Ascending aorta (tissue), 2 donors: ENCODE measurements at regions not wholly inside any gene's neighbourhood (a gene's known extent, or its start where the extent isn't known, plus 50 kb on each side); places are given as distances from the start of the nearest gene placed in this dataset.

ENCODE experiments used
- DNase-seq, 2 donors: peaks; one replicate each; pipeline ENCODE4 v3.0.0-alpha.2; 2019; ENCODE audit warnings: low spot score in 2 of 2
- H3K27ac ChIP-seq, 2 donors: fragments of 200-600 bp; sonication (generic); one replicate each; pipeline ENCODE4 v1.5.1; 2016 to 2017; ENCODE audit warnings: mild to moderate bottlenecking in 1 of 2
- H3K27me3 ChIP-seq: fragments of 200-600 bp; sonication (generic); one replicate; pipeline ENCODE4 v1.5.1; 2017
- H3K36me3 ChIP-seq, 2 donors: fragments of 200-600 bp; sonication (generic); one replicate each; pipeline ENCODE4 v1.5.1; 2016
- H3K4me1 ChIP-seq, 2 donors: fragments of 200-600 bp; sonication (generic); one replicate each; pipeline ENCODE4 v1.5.1; 2016 to 2017; ENCODE audit warnings: mild to moderate bottlenecking in 1 of 2
- H3K4me3 ChIP-seq, 2 donors: fragments of 200-600 bp; sonication (generic); one replicate each; pipeline ENCODE4 v1.5.1; 2016 to 2017; ENCODE audit warnings: mild to moderate bottlenecking in 1 of 2
- H3K9me3 ChIP-seq, 2 donors: fragments of 200-600 bp; sonication (generic); one replicate each; pipeline ENCODE4 v1.5.1; 2016
- CTCF ChIP-seq, 3 experiments: fragments of 200-600 bp in 2 of 3; fragments of 450-650 bp in 1 of 3; sonication (generic) in 2 of 3; IDR thresholded peaks; one replicate each; pipeline ENCODE4 v1.5.1; 2016 to 2019; ENCODE audit warnings: antibody characterized with exemption in 3 of 3, mild to moderate bottlenecking in 1 of 3, moderate library complexity in 1 of 3
- intact Hi-C: fragments of 100-400 bp; cut with DNase I; formaldehyde crosslinking; loops from one replicate; pipeline ENCODE4 v1.15.1; 2023

DNA sequence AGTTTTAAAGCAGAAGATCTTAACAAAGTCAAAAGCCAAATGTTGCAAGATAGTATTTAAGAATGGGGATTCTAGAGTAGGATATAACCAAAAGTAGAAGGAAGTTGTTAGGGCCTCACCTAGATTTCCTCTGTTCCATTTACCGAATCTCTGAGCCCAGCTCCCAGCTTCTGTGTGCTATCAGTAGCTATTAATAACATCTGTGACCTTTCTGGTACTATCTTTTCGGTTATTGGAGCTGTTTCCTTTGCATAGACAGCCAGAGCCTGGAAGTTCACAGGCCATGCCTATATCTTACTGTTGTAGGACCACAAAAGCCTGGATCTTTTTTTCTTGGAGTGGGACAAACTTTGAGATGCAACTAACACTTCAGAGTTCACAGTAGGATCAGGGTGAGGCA, 244.2 kb downstream of the PPP1R2C start:
- intact Hi-C loops, result no loop called here
- no peak for TF ChIP-seq CTCF (IDR thresholded peaks at IDR 0.05)

GRCh38 chrX:42531441-42531840, 246.5 kb downstream of the PPP1R2C start:
- intact Hi-C loops, result no loop called here

More for the DNA sequence above, 244.2 kb downstream of the PPP1R2C start:
- H3K36me3 ChIP-seq, result no peaks in the 10 kb centered on the region
- H3K4me1 ChIP-seq, result no peaks in the 10 kb centered on the region
- no peaks in the 10 kb centered on the region for H3K9me3 ChIP-seq
- H3K27ac ChIP-seq, result no peak overlapping the region
- no peaks in the 10 kb centered on the region for H3K27me3 ChIP-seq
- DNase-seq, result no peak
- H3K4me3 ChIP-seq, result no peak overlapping the region

GRCh38 chrX:42530027-42530426, 247.9 kb downstream of the PPP1R2C start:
- no peak for TF ChIP-seq CTCF (IDR thresholded peaks at IDR 0.05)
- Histone ChIP-seq H3K27ac (no peak overlapping the region), H3K4me1 (no peaks in the 10 kb centered on the region), H3K36me3 (no peaks in the 10 kb centered on the region), H3K9me3 (no peaks in the 10 kb centered on the region), H3K27me3 (no peaks in the 10 kb centered on the region), H3K4me3 (no peak overlapping the region)
- intact Hi-C loops, result no loop called here
- DNase-seq, result no peak

More at GRCh38 chrX:42531441-42531840, 246.5 kb downstream of the PPP1R2C start:
- Histone ChIP-seq H3K27me3 (no peaks in the 10 kb centered on the region), H3K4me1 (no peaks in the 10 kb centered on the region), H3K9me3 (no peaks in the 10 kb centered on the region), H3K36me3 (no peaks in the 10 kb centered on the region), H3K4me3 (no peak overlapping the region), H3K27ac (no peak overlapping the region)
- no peak for TF ChIP-seq CTCF (IDR thresholded peaks at IDR 0.05)
- DNase-seq, result no peak

DNA sequence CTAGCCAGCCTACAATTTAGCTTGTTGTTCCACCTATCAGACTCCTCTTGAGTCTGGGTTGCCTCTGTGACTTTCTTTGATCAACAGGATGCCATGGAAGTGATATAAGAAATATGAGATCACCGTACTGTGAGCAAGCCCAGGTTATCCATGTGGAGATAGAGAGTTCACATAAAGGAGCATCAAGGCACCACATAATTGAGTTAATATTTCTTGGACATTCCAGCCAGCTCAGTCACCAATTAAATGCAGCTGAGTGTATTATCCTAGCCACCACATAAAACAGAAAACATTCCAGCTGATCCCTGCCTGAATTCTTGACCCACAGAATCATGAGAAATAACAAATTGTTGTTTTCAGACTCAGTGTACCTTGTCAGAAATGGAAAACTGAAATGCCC, 253.6 kb downstream of the PPP1R2C start:
- DNase-seq, result no peak
- Histone ChIP-seq H3K27ac (no peak overlapping the region), H3K9me3 (no peaks in the 10 kb centered on the region), H3K27me3 (no peaks in the 10 kb centered on the region), H3K4me3 (no peak overlapping the region), H3K4me1 (no peaks in the 10 kb centered on the region), H3K36me3 (no peaks in the 10 kb centered on the region)
- intact Hi-C loops, result no loop called here
- TF ChIP-seq CTCF (IDR thresholded peaks at IDR 0.05), result no peak

GRCh38 chrX:42519666-42520231, 258.2 kb downstream of the PPP1R2C start:
- no peak for TF ChIP-seq CTCF (IDR thresholded peaks at IDR 0.05)
- DNase-seq, result no peak
- Histone ChIP-seq H3K36me3 (no peaks in the 10 kb centered on the region), H3K27ac (no peak overlapping the region), H3K4me1 (no peaks in the 10 kb centered on the region), H3K9me3 (no peaks in the 10 kb centered on the region), H3K4me3 (no peak overlapping the region), H3K27me3 (no peaks in the 10 kb centered on the region)
- intact Hi-C loops, result no loop called here

DNA sequence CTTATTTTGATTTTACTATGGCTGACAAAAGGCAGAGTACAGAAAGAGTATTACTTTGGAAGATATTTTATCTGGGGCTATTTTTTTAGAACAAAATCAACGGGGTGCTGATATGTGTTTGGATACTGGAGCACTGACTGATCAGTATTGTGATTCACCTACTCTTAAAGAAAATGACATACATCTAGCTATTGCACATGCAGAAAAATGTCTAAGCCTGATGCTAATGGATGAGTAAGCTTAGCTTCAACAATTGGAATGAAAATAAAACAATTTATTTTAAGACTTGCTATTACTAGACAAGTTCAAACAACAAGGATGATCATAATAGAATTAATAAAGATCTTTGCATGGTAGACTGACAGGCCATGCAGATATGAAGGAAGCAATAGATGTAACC, 262.0 kb downstream of the PPP1R2C start:
- TF ChIP-seq CTCF (IDR thresholded peaks at IDR 0.05), result no peak
- Histone ChIP-seq H3K27me3 (no peaks in the 10 kb centered on the region), H3K27ac (no peak overlapping the region), H3K4me3 (no peak overlapping the region), H3K9me3 (no peaks in the 10 kb centered on the region), H3K36me3 (no peaks in the 10 kb centered on the region), H3K4me1 (no peaks in the 10 kb centered on the region)
- intact Hi-C loops, result no loop called here
- DNase-seq, result no peak
